GM23338 (cell line): ENCODE measurements at regions not wholly inside any gene's neighbourhood (a gene's known extent, or its start where the extent isn't known, plus 50 kb on each side); places are given as distances from the start of the nearest gene placed in this dataset.

Experiments used
- ATAC-seq: fragments of 200-7000 bp; cut with Tn5 transposase; 3 replicates; pipeline ENCODE4 v1.9.1; 2020
- DNase-seq: peaks from one replicate; pipeline ENCODE4 v3.0.0-alpha.2; 2015; ENCODE audit warnings: low spot score
- H2AFZ ChIP-seq: fragments of 200-600 bp; sonication (generic); 2 replicates; pipeline ENCODE4 v1.8.0; 2016; ENCODE audit warnings: antibody characterized with exemption, mild to moderate bottlenecking, moderate library complexity
- H3F3A ChIP-seq: fragments of 200-600 bp; sonication (generic); replicated peaks from 2 replicates; pipeline ENCODE4 v1.8.0; 2017; ENCODE audit warnings: antibody characterized with exemption, mixed run types, low read depth
- H3K27ac ChIP-seq: fragments of 200-600 bp; sonication (generic); 2 replicates; pipeline ENCODE4 v1.6.1; 2016; ENCODE audit warnings: low read depth
- H3K27me3 ChIP-seq: fragments of 200-600 bp; sonication (generic); 2 replicates; pipeline ENCODE4 v1.8.0; 2016; ENCODE audit warnings: mild to moderate bottlenecking, mixed run types, moderate library complexity; ENCODE audit not compliant: insufficient read depth
- H3K36me3 ChIP-seq: fragments of 200-600 bp; sonication (generic); 2 replicates; pipeline ENCODE4 v1.8.0; 2016; ENCODE audit warnings: mild to moderate bottlenecking; ENCODE audit not compliant: insufficient read depth
- H3K4me1 ChIP-seq: fragments of 200-600 bp; sonication (generic); 2 replicates; pipeline ENCODE4 v1.8.0; 2016; ENCODE audit warnings: mild to moderate bottlenecking, moderate library complexity; ENCODE audit not compliant: insufficient read depth
- H3K4me2 ChIP-seq: fragments of 200-600 bp; sonication (generic); 2 replicates; pipeline ENCODE4 v1.7.1; 2017; ENCODE audit warnings: mixed run types
- H3K4me3 ChIP-seq: fragments of 200-600 bp; sonication (generic); 2 replicates; pipeline ENCODE4 v1.6.1; 2016; ENCODE audit warnings: mixed run types
- H3K79me2 ChIP-seq: fragments of 200-600 bp; sonication (generic); replicated peaks from 2 replicates; pipeline ENCODE4 v1.8.0; 2017; ENCODE audit warnings: mild to moderate bottlenecking; ENCODE audit not compliant: insufficient read depth
- H3K9me2 ChIP-seq: fragments of 200-600 bp; sonication (generic); 2 replicates; pipeline ENCODE4 v1.8.0; 2017; ENCODE audit not compliant: insufficient read depth
- H4K20me1 ChIP-seq: fragments of 200-600 bp; sonication (generic); replicated peaks from 2 replicates; pipeline ENCODE4 v1.8.0; 2017; ENCODE audit warnings: mild to moderate bottlenecking; ENCODE audit not compliant: insufficient read depth
- H3K27ac Mint-ChIP-seq: 2 replicates; pipeline ENCODE4 v1.8.0; 2020; ENCODE audit warnings: inconsistent platforms, mild to moderate bottlenecking, moderate library complexity, mixed read lengths
- H3K27me3 Mint-ChIP-seq: 3 replicates; pipeline ENCODE4 v1.8.0; 2022; ENCODE audit warnings: low read depth, mild to moderate bottlenecking, moderate library complexity, mixed read lengths, inconsistent platforms; ENCODE audit not compliant: insufficient read depth, poor library complexity
- H3K36me3 Mint-ChIP-seq: 3 replicates; pipeline ENCODE4 v1.8.0; 2021; ENCODE audit warnings: low read depth, mild to moderate bottlenecking, inconsistent platforms, moderate library complexity, mixed read lengths
- H3K4me1 Mint-ChIP-seq: 3 replicates; pipeline ENCODE4 v1.8.0; 2020; ENCODE audit warnings: mild to moderate bottlenecking, inconsistent platforms, mixed read lengths
- H3K4me3 Mint-ChIP-seq: 3 replicates; pipeline ENCODE4 v1.8.0; 2021; ENCODE audit warnings: moderate library complexity, mild to moderate bottlenecking, inconsistent platforms, mixed read lengths
- H3K9me3 Mint-ChIP-seq: 3 replicates; pipeline ENCODE4 v1.8.0; 2020; ENCODE audit warnings: moderate library complexity, mild to moderate bottlenecking, inconsistent platforms, mixed read lengths
- CREB1 ChIP-seq: fragments of 250-450 bp; sonication (Bioruptor Pico); IDR thresholded peaks from 2 replicates; pipeline ENCODE4 v1.5.0; 2020; ENCODE audit warnings: low read depth, mild to moderate bottlenecking, moderate library complexity
- EZH2 ChIP-seq: fragments of 200-600 bp; sonication (generic); IDR thresholded peaks from one replicate; pipeline ENCODE4 v1.8.0; 2017; ENCODE audit warnings: antibody characterized with exemption, mild to moderate bottlenecking, low read depth; ENCODE audit not compliant: unreplicated experiment
- EZH2phosphoT487 ChIP-seq: fragments of 200-600 bp; sonication (generic); IDR thresholded peaks from one replicate; pipeline ENCODE4 v1.8.1; 2018; ENCODE audit warnings: antibody characterized with exemption; ENCODE audit not compliant: unreplicated experiment
- JUNB ChIP-seq: IDR thresholded peaks from one replicate; pipeline ENCODE4 v1.6.1; 2016; ENCODE audit warnings: antibody characterized with exemption; ENCODE audit not compliant: unreplicated experiment
- NANOG ChIP-seq: IDR thresholded peaks from 2 replicates; pipeline ENCODE4 v1.6.1; 2016; ENCODE audit warnings: antibody characterized with exemption, borderline replicate concordance
- POLR2AphosphoS5 ChIP-seq: IDR thresholded peaks from 2 replicates; pipeline ENCODE4 v1.6.1; 2016; ENCODE audit warnings: antibody characterized with exemption, low read depth
- REST ChIP-seq: IDR thresholded peaks from one replicate; pipeline ENCODE4 v1.6.1; 2018; ENCODE audit warnings: antibody characterized with exemption; ENCODE audit not compliant: unreplicated experiment
- STAT1 ChIP-seq: IDR thresholded peaks from one replicate; pipeline ENCODE4 v1.6.1; 2016; ENCODE audit warnings: antibody characterized with exemption; ENCODE audit not compliant: unreplicated experiment
- ZNF114 ChIP-seq: fragments of 250-450 bp; sonication (Bioruptor Pico); IDR thresholded peaks from 2 replicates; pipeline ENCODE4 v1.5.0; 2020; ENCODE audit warnings: mild to moderate bottlenecking, moderate library complexity
- TF ChIP-seq, protein P1 (sequence below): IDR thresholded peaks from 2 replicates; pipeline ENCODE4 v1.6.1; 2016; ENCODE audit warnings: antibody characterized with exemption
- TF ChIP-seq, protein P2 (sequence below), 2 experiments: fragments of 200-600 bp in 1 of 2; sonication (generic) in 1 of 2; conservative IDR thresholded peaks; 2 replicates each; pipeline versions ENCODE4 v1.5.1 to v1.6.1; 2016 to 2017; ENCODE audit warnings: antibody characterized with exemption in 2 of 2, low read depth in 2 of 2, mild to moderate bottlenecking in 2 of 2, moderate library complexity in 1 of 2

DNA sequence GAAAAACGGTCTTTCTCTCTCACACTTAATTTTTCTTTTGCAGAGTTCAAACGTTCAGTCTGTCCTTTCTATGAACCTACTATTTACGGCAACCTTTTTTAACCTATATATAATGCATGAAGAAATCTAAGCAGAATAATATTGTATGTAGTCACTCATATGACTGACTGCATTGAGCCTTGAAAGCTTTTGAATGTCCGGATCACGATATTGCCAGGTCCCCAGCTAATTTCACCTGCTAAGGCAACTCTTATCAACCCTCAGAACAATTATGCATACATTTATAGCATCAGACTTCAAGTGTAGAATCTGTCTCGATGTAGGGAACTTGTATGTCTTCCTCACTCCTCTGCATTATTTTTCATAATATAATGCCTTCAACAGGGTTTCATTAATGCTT lies 1083.8 kb upstream of the KLHL29 start:
- no peak for ATAC-seq

More for the DNA sequence above, 1083.8 kb upstream of the KLHL29 start:
- no peaks in the 10 kb centered on the region for H4K20me1 ChIP-seq
- no peak overlapping the region for H2AFZ ChIP-seq
- H3K27ac ChIP-seq: no peak overlapping the region
- no peaks in the 10 kb centered on the region for H3K79me2 ChIP-seq
- H3K9me2 ChIP-seq: no peaks in the 10 kb centered on the region
- H3F3A ChIP-seq: no peaks in the 10 kb centered on the region
- H3K4me1 ChIP-seq: no peaks in the 10 kb centered on the region
- no peaks in the 10 kb centered on the region for H3K27me3 Mint-ChIP-seq
- H3K4me1 Mint-ChIP-seq: no peaks in the 10 kb centered on the region; the same call in 2 of the 3 replicates
- no peak overlapping the region for H3K4me2 ChIP-seq
- no peak overlapping the region for H3K27ac Mint-ChIP-seq
- H3K36me3 ChIP-seq: no peaks in the 10 kb centered on the region
- peaks cover 16% of the 10 kb centered on the region for H3K36me3 Mint-ChIP-seq
- TF ChIP-seq POLR2AphosphoS5 (no peak), REST (no peak), EZH2 (no peak), CREB1 (CRISPR knock-in tag) (no peak), NANOG (no peak), ZNF114 (CRISPR knock-in tag) (no peak), JUNB (no peak), EZH2phosphoT487 (no peak), STAT1 (no peak)
- TF ChIP-seq, protein P1, sequence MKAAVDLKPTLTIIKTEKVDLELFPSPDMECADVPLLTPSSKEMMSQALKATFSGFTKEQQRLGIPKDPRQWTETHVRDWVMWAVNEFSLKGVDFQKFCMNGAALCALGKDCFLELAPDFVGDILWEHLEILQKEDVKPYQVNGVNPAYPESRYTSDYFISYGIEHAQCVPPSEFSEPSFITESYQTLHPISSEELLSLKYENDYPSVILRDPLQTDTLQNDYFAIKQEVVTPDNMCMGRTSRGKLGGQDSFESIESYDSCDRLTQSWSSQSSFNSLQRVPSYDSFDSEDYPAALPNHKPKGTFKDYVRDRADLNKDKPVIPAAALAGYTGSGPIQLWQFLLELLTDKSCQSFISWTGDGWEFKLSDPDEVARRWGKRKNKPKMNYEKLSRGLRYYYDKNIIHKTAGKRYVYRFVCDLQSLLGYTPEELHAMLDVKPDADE: no peak
- TF ChIP-seq, protein P2, sequence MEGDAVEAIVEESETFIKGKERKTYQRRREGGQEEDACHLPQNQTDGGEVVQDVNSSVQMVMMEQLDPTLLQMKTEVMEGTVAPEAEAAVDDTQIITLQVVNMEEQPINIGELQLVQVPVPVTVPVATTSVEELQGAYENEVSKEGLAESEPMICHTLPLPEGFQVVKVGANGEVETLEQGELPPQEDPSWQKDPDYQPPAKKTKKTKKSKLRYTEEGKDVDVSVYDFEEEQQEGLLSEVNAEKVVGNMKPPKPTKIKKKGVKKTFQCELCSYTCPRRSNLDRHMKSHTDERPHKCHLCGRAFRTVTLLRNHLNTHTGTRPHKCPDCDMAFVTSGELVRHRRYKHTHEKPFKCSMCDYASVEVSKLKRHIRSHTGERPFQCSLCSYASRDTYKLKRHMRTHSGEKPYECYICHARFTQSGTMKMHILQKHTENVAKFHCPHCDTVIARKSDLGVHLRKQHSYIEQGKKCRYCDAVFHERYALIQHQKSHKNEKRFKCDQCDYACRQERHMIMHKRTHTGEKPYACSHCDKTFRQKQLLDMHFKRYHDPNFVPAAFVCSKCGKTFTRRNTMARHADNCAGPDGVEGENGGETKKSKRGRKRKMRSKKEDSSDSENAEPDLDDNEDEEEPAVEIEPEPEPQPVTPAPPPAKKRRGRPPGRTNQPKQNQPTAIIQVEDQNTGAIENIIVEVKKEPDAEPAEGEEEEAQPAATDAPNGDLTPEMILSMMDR (conservative IDR thresholded peaks at IDR 0.05; ENCODE audit: low read depth in 2 of 2): no peak
- no peak for DNase-seq
- H3K9me3 Mint-ChIP-seq: peaks cover 17% of the 10 kb centered on the region
- no peaks in the 10 kb centered on the region for H3K27me3 ChIP-seq
- H3K4me3 Mint-ChIP-seq: no peak overlapping the region
- no peak overlapping the region for H3K4me3 ChIP-seq
